HCT116 (cell line): ENCODE measurements at regions not wholly inside any gene's neighbourhood (a gene's known extent, or its start where the extent isn't known, plus 50 kb on each side); places are given as distances from the start of the nearest gene placed in this dataset.

Experiments used
- ATAC-seq: fragments of 200-7000 bp; cut with Tn5 transposase; 2 replicates; pipeline ENCODE4 v1.9.1; 2020; ENCODE audit warnings: mild to moderate bottlenecking, moderate library complexity
- BruUV-seq: library from RNA; stranded (reverse); fragments of 400-500 nt; replicated peaks from 2 replicates; lab custom pipeline; 2021; lab: Mats Ljungman, UMichigan
- CTCF ChIA-PET: fragments of 300-600 bp; sonication (Branson Sonifier 250); formaldehyde crosslinking; loops from one replicate; lab custom pipeline; 2021; ENCODE audit warnings: antibody characterized with exemption; lab: Charles Lee
- POLR2A ChIA-PET: fragments of 300-600, 350-600 bp; sonication (Branson Sonifier 250); formaldehyde crosslinking; loops from one replicate; lab custom pipeline; 2021; ENCODE audit warnings: antibody characterized with exemption; lab: Charles Lee
- RAD21 ChIA-PET, 2 experiments: fragments of 300-600 bp; sonication (Branson Sonifier 250); formaldehyde crosslinking; loops; one replicate each; lab custom pipeline; 2023; ENCODE audit warnings: low total read pairs in 2 of 2; ENCODE audit not compliant: uncharacterized antibody in 2 of 2, unreplicated experiment in 2 of 2, low non-redundant PET in 1 of 2; lab: Charles Lee
- DNase-seq: peaks from one replicate; pipeline ENCODE4 v3.0.0-alpha.2; 2010; ENCODE audit warnings: low read depth, low spot score
- H2AFZ ChIP-seq: fragments of 200-600 bp; shearing (Covaris generic), sonication (generic); 2 replicates; pipeline ENCODE4 v1.6.1; 2017; ENCODE audit warnings: low read depth, mixed run types, mixed read lengths, antibody characterized with exemption, low read length; ENCODE audit not compliant: poor library complexity, severe bottlenecking
- H3K27ac ChIP-seq: 2 replicates; pipeline ENCODE4 v1.5.1; 2012; ENCODE audit warnings: low read depth, low read length
- H3K27me3 ChIP-seq: fragments of 200-600 bp; sonication (generic); 2 replicates; pipeline ENCODE4 v1.6.1; 2016; ENCODE audit warnings: mixed run types, low read length, mixed read lengths; ENCODE audit not compliant: insufficient read depth
- H3K36me3 ChIP-seq, 2 experiments: fragments of 200-500 bp in 1 of 2; fragments of 200-600 bp in 1 of 2; sonication (Bioruptor generic) in 1 of 2; sonication (generic) in 1 of 2; 2 replicates each; pipeline versions ENCODE4 v1.5.1 to v1.6.1; 2014 to 2016; ENCODE audit warnings: low read length in 2 of 2, inconsistent platforms in 1 of 2, mixed read lengths in 1 of 2, mixed run types in 1 of 2; ENCODE audit not compliant: insufficient read depth in 2 of 2, control insufficient read depth in 1 of 2
- H3K4me1 ChIP-seq, 2 experiments: fragments of 200-600 bp in 1 of 2; sonication (generic) in 1 of 2; 2 replicates each; pipeline versions ENCODE4 v1.5.1 to v1.6.1; 2012 to 2017; ENCODE audit warnings: low read length in 2 of 2, inconsistent platforms in 1 of 2, mild to moderate bottlenecking in 1 of 2, mixed read lengths in 1 of 2, mixed run types in 1 of 2, moderate library complexity in 1 of 2; ENCODE audit not compliant: insufficient read depth in 2 of 2, control insufficient read depth in 1 of 2
- H3K4me2 ChIP-seq: fragments of 200-600 bp; sonication (generic); 2 replicates; pipeline ENCODE4 v1.6.1; 2017; ENCODE audit warnings: mixed run types, low read length, mixed read lengths
- H3K4me3 ChIP-seq, 2 experiments: fragments of 200-600 bp in 1 of 2; sonication (generic) in 1 of 2; replicated peaks in 1 of 2; 2 replicates each; pipeline ENCODE4 v1.5.1; 2011 to 2016; ENCODE audit warnings: low read length in 2 of 2, control low read depth in 1 of 2, low read depth in 1 of 2, mild to moderate bottlenecking in 1 of 2, mixed read lengths in 1 of 2, mixed run types in 1 of 2
- H3K79me2 ChIP-seq: fragments of 200-600 bp; sonication (generic); 2 replicates; pipeline ENCODE4 v1.6.1; 2017; ENCODE audit warnings: mild to moderate bottlenecking, mixed run types, low read length, moderate library complexity, mixed read lengths; ENCODE audit not compliant: insufficient read depth
- H3K9ac ChIP-seq: fragments of 200-600 bp; sonication (generic); 2 replicates; pipeline ENCODE4 v1.6.1; 2016; ENCODE audit warnings: low read length, mixed read lengths
- H3K9me2 ChIP-seq: fragments of 200-600 bp; sonication (generic), shearing (Covaris generic); 2 replicates; pipeline ENCODE4 v1.6.1; 2017; ENCODE audit warnings: mixed run types, mild to moderate bottlenecking, moderate library complexity; ENCODE audit not compliant: insufficient read depth
- H3K9me3 ChIP-seq, 2 experiments: fragments of 200-500 bp in 1 of 2; fragments of 200-600 bp in 1 of 2; sonication (Bioruptor generic) in 1 of 2; sonication (generic) in 1 of 2; 2 replicates each; pipeline ENCODE4 v1.6.1; 2014 to 2017; ENCODE audit warnings: low read length in 2 of 2, mixed read lengths in 2 of 2, inconsistent platforms in 1 of 2, low read depth in 1 of 2, mild to moderate bottlenecking in 1 of 2, mixed run types in 1 of 2, moderate library complexity in 1 of 2; ENCODE audit not compliant: control insufficient read depth in 1 of 2, insufficient read depth in 1 of 2
- H4K20me1 ChIP-seq: fragments of 200-600 bp; sonication (generic), shearing (Covaris generic); 2 replicates; pipeline ENCODE4 v1.6.1; 2017; ENCODE audit warnings: mixed run types, mild to moderate bottlenecking, moderate library complexity; ENCODE audit not compliant: insufficient read depth
- CEBPB ChIP-seq: IDR thresholded peaks from 2 replicates; pipeline ENCODE4 v1.6.1; 2012; ENCODE audit warnings: low read depth
- EGR1 ChIP-seq: IDR thresholded peaks from 2 replicates; pipeline ENCODE4 v1.6.1; 2012; ENCODE audit warnings: low read depth
- ELF1 ChIP-seq: IDR thresholded peaks from 2 replicates; pipeline ENCODE4 v1.6.1; 2012; ENCODE audit warnings: low read depth, borderline replicate concordance
- EZH2 ChIP-seq: fragments of 200-600 bp; sonication (generic); IDR thresholded peaks from 2 replicates; pipeline ENCODE4 v1.6.1; 2017; ENCODE audit warnings: antibody characterized with exemption, mixed run types
- EZH2phosphoT487 ChIP-seq: fragments of 200-600 bp; IDR thresholded peaks from 2 replicates; pipeline ENCODE4 v1.6.1; 2018; ENCODE audit warnings: antibody characterized with exemption, borderline replicate concordance
- FOSL1 ChIP-seq: IDR thresholded peaks from 2 replicates; pipeline ENCODE4 v1.6.1; 2012; ENCODE audit warnings: low read depth
- JUND ChIP-seq: IDR thresholded peaks from 2 replicates; pipeline ENCODE4 v1.6.1; 2012
- MAX ChIP-seq: IDR thresholded peaks from 2 replicates; pipeline ENCODE4 v1.6.1; 2012
- POLR2A ChIP-seq: IDR thresholded peaks from 2 replicates; pipeline ENCODE4 v1.7.0; 2011; ENCODE audit warnings: borderline replicate concordance; ENCODE audit not compliant: insufficient read depth, insufficient read length; ENCODE audit errors: extremely low read depth
- REST ChIP-seq: IDR thresholded peaks from 2 replicates; pipeline ENCODE4 v1.6.1; 2012; ENCODE audit warnings: low read depth
- SIN3A ChIP-seq: IDR thresholded peaks from 2 replicates; pipeline ENCODE4 v1.6.1; 2012; ENCODE audit warnings: low read depth
- SP1 ChIP-seq: IDR thresholded peaks from 2 replicates; pipeline ENCODE4 v1.6.1; 2012; ENCODE audit warnings: low read depth
- SRF ChIP-seq: IDR thresholded peaks from 2 replicates; pipeline ENCODE4 v1.6.1; 2012; ENCODE audit warnings: low read depth
- YY1 ChIP-seq: IDR thresholded peaks from 2 replicates; pipeline ENCODE4 v1.6.1; 2011; ENCODE audit warnings: low read length, low read depth, moderate library complexity, mild to moderate bottlenecking; ENCODE audit not compliant: insufficient replicate concordance; ENCODE audit errors: extremely low read depth
- ZFX ChIP-seq: fragments of 450-650 bp; IDR thresholded peaks from 2 replicates; pipeline ENCODE4 v1.6.1; 2017
- intact Hi-C: fragments of 100-400 bp; cut with micrococcal nuclease; formaldehyde crosslinking; loops from 2 replicates; pipeline ENCODE4 v1.10.0; 2022
- TF ChIP-seq, protein P1 (sequence below): IDR thresholded peaks from 2 replicates; pipeline ENCODE4 v1.6.1; 2011; ENCODE audit warnings: mild to moderate bottlenecking, low read length, moderate library complexity; ENCODE audit not compliant: insufficient replicate concordance; ENCODE audit errors: extremely low read depth

GRCh38 chr16:63742150-63742549 is 1379.7 kb downstream of the CDH11 start:
- TF ChIP-seq SP1, result no peak
- TF ChIP-seq MAX, result no peak
- TF ChIP-seq, protein P1, sequence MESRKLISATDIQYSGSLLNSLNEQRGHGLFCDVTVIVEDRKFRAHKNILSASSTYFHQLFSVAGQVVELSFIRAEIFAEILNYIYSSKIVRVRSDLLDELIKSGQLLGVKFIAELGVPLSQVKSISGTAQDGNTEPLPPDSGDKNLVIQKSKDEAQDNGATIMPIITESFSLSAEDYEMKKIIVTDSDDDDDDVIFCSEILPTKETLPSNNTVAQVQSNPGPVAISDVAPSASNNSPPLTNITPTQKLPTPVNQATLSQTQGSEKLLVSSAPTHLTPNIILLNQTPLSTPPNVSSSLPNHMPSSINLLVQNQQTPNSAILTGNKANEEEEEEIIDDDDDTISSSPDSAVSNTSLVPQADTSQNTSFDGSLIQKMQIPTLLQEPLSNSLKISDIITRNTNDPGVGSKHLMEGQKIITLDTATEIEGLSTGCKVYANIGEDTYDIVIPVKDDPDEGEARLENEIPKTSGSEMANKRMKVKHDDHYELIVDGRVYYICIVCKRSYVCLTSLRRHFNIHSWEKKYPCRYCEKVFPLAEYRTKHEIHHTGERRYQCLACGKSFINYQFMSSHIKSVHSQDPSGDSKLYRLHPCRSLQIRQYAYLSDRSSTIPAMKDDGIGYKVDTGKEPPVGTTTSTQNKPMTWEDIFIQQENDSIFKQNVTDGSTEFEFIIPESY, result no peak
- no peak for TF ChIP-seq EZH2phosphoT487
- no peak for TF ChIP-seq JUND
- TF ChIP-seq ELF1, result no peak
- no peak for TF ChIP-seq CEBPB
- no peak for TF ChIP-seq ZFX
- no peak for TF ChIP-seq EGR1
- no peak for TF ChIP-seq YY1
- TF ChIP-seq SRF, result no peak
- TF ChIP-seq FOSL1, result no peak
- TF ChIP-seq REST, result no peak
- no peak for TF ChIP-seq EZH2
- TF ChIP-seq SIN3A, result no peak
- no peak for TF ChIP-seq POLR2A
- TF ChIP-seq, all 23 proteins: peak for 0
- Histone ChIP-seq H2AFZ (no peak overlapping the region), H3K9me2 (no peaks in the 10 kb centered on the region), H3K4me1 (no peaks in the 10 kb centered on the region), H3K79me2 (no peaks in the 10 kb centered on the region), H4K20me1 (no peaks in the 10 kb centered on the region), H3K27ac (no peak overlapping the region), H3K27me3 (no peaks in the 10 kb centered on the region), H3K4me2 (no peak overlapping the region), H3K9ac (no peak overlapping the region), H3K9me3 (peaks cover 0 to 22% of the 10 kb centered on the region in 2 experiments; a peak in 2 of 4 replicates), H3K36me3 (no peaks in the 10 kb centered on the region), H3K4me3 (no peak overlapping the region)
- no peak for DNase-seq
- no peak for ATAC-seq
- RAD21 ChIA-PET, result no interaction called here
- CTCF ChIA-PET, result no interaction called here
- POLR2A ChIA-PET, result no interaction called here
- BruUV-seq, result no TSS peak
- intact Hi-C loops, result no loop called here
